Cardiac fibroblast (primary cell): ENCODE measurements at regions not wholly inside any gene's neighbourhood (a gene's known extent, or its start where the extent isn't known, plus 50 kb on each side); places are given as distances from the start of the nearest gene placed in this dataset.

Experiments
- DNase-seq, 2 donors: peaks; one replicate each; pipeline versions ENCODE4 v3.0.0 to v3.0.0-alpha.2; 2010; ENCODE audit warnings: low read depth in 2 of 2
- H3K4me3 ChIP-seq, 2 donors: replicated peaks in 1 of 2; 1 replicate in 1 of 2; 2 replicates in 1 of 2; pipeline ENCODE4 v1.5.1; 2011; ENCODE audit warnings: low read depth in 2 of 2, low read length in 2 of 2, mild to moderate bottlenecking in 2 of 2, moderate library complexity in 1 of 2
- TF ChIP-seq, protein P1 (sequence below): IDR thresholded peaks from one replicate; pipeline ENCODE4 v1.5.1; 2011; ENCODE audit warnings: low read depth, mild to moderate bottlenecking, low read length, inconsistent platforms

DNA sequence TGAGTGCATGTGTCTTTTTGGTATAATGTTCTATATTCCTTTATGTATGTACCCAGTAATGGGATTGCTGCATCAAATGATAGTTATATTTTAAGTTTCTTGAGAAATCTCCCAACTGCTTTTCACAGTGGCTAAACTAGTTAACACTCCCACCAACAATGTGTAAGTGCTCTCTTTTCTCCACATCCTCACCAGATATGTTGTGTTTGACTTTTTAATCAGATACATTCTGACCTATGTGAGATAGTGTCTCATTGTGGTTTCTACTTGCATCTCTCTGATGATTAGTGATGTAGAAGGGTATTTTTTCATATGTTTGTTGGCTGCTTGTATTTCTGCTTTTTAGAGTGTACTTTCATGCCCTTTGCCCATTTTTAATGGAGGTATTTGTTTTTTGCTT, 62.8 kb upstream of the ALG10B start:
- no peak for DNase-seq

DNA sequence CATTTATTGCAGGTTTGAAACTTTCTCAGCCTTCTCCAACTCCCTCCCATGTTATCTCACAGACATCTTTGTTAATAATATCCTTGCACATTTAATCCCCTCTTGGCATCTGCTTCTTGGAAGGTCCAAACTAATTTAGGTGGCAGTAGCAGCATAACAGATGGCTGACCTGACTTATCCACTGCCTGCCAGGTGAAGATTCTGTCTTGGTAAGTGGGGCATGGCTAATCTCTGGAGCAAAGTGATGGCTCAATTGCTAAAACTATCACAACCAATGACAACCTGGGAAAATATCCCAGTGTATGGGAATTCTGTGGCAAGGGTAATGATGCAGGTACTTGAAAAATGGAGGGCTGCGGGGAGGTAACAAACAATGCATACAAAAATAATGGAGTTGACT, 58.2 kb upstream of the ALG10B start:
- no peak for DNase-seq
- TF ChIP-seq, protein P1, sequence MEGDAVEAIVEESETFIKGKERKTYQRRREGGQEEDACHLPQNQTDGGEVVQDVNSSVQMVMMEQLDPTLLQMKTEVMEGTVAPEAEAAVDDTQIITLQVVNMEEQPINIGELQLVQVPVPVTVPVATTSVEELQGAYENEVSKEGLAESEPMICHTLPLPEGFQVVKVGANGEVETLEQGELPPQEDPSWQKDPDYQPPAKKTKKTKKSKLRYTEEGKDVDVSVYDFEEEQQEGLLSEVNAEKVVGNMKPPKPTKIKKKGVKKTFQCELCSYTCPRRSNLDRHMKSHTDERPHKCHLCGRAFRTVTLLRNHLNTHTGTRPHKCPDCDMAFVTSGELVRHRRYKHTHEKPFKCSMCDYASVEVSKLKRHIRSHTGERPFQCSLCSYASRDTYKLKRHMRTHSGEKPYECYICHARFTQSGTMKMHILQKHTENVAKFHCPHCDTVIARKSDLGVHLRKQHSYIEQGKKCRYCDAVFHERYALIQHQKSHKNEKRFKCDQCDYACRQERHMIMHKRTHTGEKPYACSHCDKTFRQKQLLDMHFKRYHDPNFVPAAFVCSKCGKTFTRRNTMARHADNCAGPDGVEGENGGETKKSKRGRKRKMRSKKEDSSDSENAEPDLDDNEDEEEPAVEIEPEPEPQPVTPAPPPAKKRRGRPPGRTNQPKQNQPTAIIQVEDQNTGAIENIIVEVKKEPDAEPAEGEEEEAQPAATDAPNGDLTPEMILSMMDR: no peak
- H3K4me3 ChIP-seq: no peak overlapping the region

More for the DNA sequence above, 62.8 kb upstream of the ALG10B start:
- H3K4me3 ChIP-seq: no peak overlapping the region
- TF ChIP-seq, protein P1: no peak
